UCSD-AML1 (cell line): ENCODE measurements at regions not wholly inside any gene's neighbourhood (a gene's known extent, or its start where the extent isn't known, plus 50 kb on each side); places are given as distances from the start of the nearest gene placed in this dataset.
"Not testable (repeated sequence)": the region's sequence is repeated elsewhere in the genome, so short reads cannot be mapped to it uniquely, and the experiment has no call there.

ENCODE experiments used
- DNase-seq: peaks from one replicate; lab custom pipeline; 2025; ENCODE audit not compliant: unreplicated experiment; lab: John Stamatoyannopoulos, UW

GRCh38 chr3:74287557-74287956 lies 326.9 kb downstream of the CNTN3 start:
- DNase-seq, result no peak

- DNase-seq, result no peak
Measured at GRCh38 chr3:74282202-74282601, 332.3 kb downstream of the CNTN3 start.

- no peak for DNase-seq
Measured at GRCh38 chr3:74281705-74282104, 332.8 kb downstream of the CNTN3 start.

GRCh38 chr3:74273555-74274402 lies 340.7 kb downstream of the CNTN3 start:
- DNase-seq, result no peak

- no peak for DNase-seq
Measured at GRCh38 chr3:74273091-74273490, 341.4 kb downstream of the CNTN3 start.

- no peak for DNase-seq
Measured at GRCh38 chr3:74271541-74271940, 342.9 kb downstream of the CNTN3 start.

GRCh38 chr3:74269689-74270088 lies 344.8 kb downstream of the CNTN3 start:
- no peak for DNase-seq

GRCh38 chr3:74268753-74269152 lies 345.7 kb downstream of the CNTN3 start:
- DNase-seq, result no peak

- no peak for DNase-seq
Measured at GRCh38 chr3:74267588-74268184, 346.8 kb downstream of the CNTN3 start.

GRCh38 chr3:74267131-74267530 lies 347.3 kb downstream of the CNTN3 start:
- DNase-seq, result no peak

- DNase-seq, result no peak
Measured at GRCh38 chr3:74265069-74265468, 349.4 kb downstream of the CNTN3 start.

GRCh38 chr3:74263031-74263430 lies 351.4 kb downstream of the CNTN3 start:
- DNase-seq, result no peak

- DNase-seq, result no peak
Measured at GRCh38 chr3:74233091-74233490, 381.4 kb downstream of the CNTN3 start.

- no peak for DNase-seq
Measured at GRCh38 chr3:74217467-74217866, 397.0 kb downstream of the CNTN3 start.

- DNase-seq, result no peak
Measured at GRCh38 chr3:74214286-74214685, 400.2 kb downstream of the CNTN3 start.

- DNase-seq, result no peak
Measured at GRCh38 chr3:74210739-74211138, 403.7 kb downstream of the CNTN3 start.

GRCh38 chr3:74200952-74201351 lies 413.5 kb downstream of the CNTN3 start:
- no peak for DNase-seq

GRCh38 chr3:74178664-74179063 lies 435.8 kb downstream of the CNTN3 start:
- DNase-seq, result not testable (repeated sequence)

- no peak for DNase-seq
Measured at GRCh38 chr3:74173090-74173489, 441.4 kb downstream of the CNTN3 start.

- DNase-seq, result no peak
Measured at GRCh38 chr3:74167926-74168325, 446.5 kb downstream of the CNTN3 start.

GRCh38 chr3:74165211-74165610 lies 449.2 kb downstream of the CNTN3 start:
- no peak for DNase-seq

GRCh38 chr3:74149466-74149865 lies 465.0 kb downstream of the CNTN3 start:
- no peak for DNase-seq

- no peak for DNase-seq
Measured at GRCh38 chr3:74145277-74145676, 469.2 kb downstream of the CNTN3 start.
